SK-N-SH (cell line): ENCODE measurements at regions not wholly inside any gene's neighbourhood (a gene's known extent, or its start where the extent isn't known, plus 50 kb on each side); places are given as distances from the start of the nearest gene placed in this dataset.

ENCODE experiments used
- CTCF ChIA-PET: fragments of 300-600, 350-600 bp; formaldehyde crosslinking; extraction: SDS; loops from one replicate; lab custom pipeline; 2021; lab: Yijun Ruan, JAX
- POLR2A ChIA-PET: fragments of 350-600 bp; sonication (Branson Sonifier 250); formaldehyde crosslinking; extraction: SDS; loops from one replicate; lab custom pipeline; 2020; ENCODE audit warnings: antibody characterized with exemption, inconsistent platforms; lab: Yijun Ruan, JAX
- DNase-seq: peaks from one replicate; pipeline ENCODE4 v3.0.0; 2012
- H2AFZ ChIP-seq: fragments of 200-600 bp; sonication (generic); 2 replicates; pipeline ENCODE4 v1.8.1; 2016; ENCODE audit warnings: antibody characterized with exemption, mild to moderate bottlenecking, low read depth
- H3F3A ChIP-seq: fragments of 200-600 bp; sonication (generic); replicated peaks from 2 replicates; pipeline ENCODE3; 2016; ENCODE audit warnings: antibody characterized with exemption, mild to moderate bottlenecking; ENCODE audit not compliant: insufficient read depth
- H3K27ac ChIP-seq, 2 experiments: fragments of 200-500 bp in 1 of 2; fragments of 200-600 bp in 1 of 2; sonication (Bioruptor generic) in 1 of 2; sonication (generic), shearing (Covaris generic) in 1 of 2; 2 replicates each; pipeline versions ENCODE4 v1.5.1 to v1.6.1; 2014 to 2016; ENCODE audit warnings: low read depth in 2 of 2, inconsistent platforms in 1 of 2, low read length in 1 of 2, mild to moderate bottlenecking in 1 of 2, mixed read lengths in 1 of 2
- H3K27me3 ChIP-seq: fragments of 200-600 bp; sonication (generic), shearing (Covaris generic); 2 replicates; pipeline ENCODE4 v1.6.1; 2016; ENCODE audit warnings: mixed run types; ENCODE audit not compliant: insufficient read depth
- H3K36me3 ChIP-seq, 2 experiments: fragments of 200-500 bp in 1 of 2; fragments of 200-600 bp in 1 of 2; sonication (Bioruptor generic) in 1 of 2; sonication (generic) in 1 of 2; replicated peaks in 1 of 2; 2 replicates each; pipeline versions ENCODE3 to v1.5.1; 2014 to 2016; ENCODE audit warnings: low read length in 1 of 2, mild to moderate bottlenecking in 1 of 2; ENCODE audit not compliant: insufficient read depth in 2 of 2, control insufficient read depth in 1 of 2
- H3K4me1 ChIP-seq, 2 experiments: fragments of 200-500 bp in 1 of 2; fragments of 200-600 bp in 1 of 2; sonication (Bioruptor generic) in 1 of 2; sonication (generic), shearing (Covaris generic) in 1 of 2; 2 replicates each; pipeline versions ENCODE4 v1.5.1 to v1.6.1; 2014 to 2016; ENCODE audit warnings: low read depth in 1 of 2, low read length in 1 of 2, mixed run types in 1 of 2; ENCODE audit not compliant: insufficient read depth in 2 of 2, control insufficient read depth in 1 of 2
- H3K4me2 ChIP-seq: fragments of 200-600 bp; sonication (generic), shearing (Covaris generic); 2 replicates; pipeline ENCODE4 v1.6.1; 2017; ENCODE audit warnings: mixed run types
- H3K4me3 ChIP-seq, 2 experiments: fragments of 200-500 bp in 1 of 2; fragments of 200-600 bp in 1 of 2; sonication (Bioruptor generic) in 1 of 2; sonication (generic), shearing (Covaris generic) in 1 of 2; 2 replicates each; pipeline versions ENCODE4 v1.5.1 to v1.8.1; 2014 to 2016; ENCODE audit warnings: low read depth in 2 of 2, inconsistent platforms in 1 of 2, low read length in 1 of 2, mild to moderate bottlenecking in 1 of 2, mixed read lengths in 1 of 2, moderate library complexity in 1 of 2
- H3K79me2 ChIP-seq: fragments of 200-600 bp; sonication (generic); 2 replicates; pipeline ENCODE4 v1.8.1; 2017; ENCODE audit warnings: mild to moderate bottlenecking; ENCODE audit not compliant: insufficient read depth
- H3K9ac ChIP-seq: fragments of 200-600 bp; sonication (generic); 2 replicates; pipeline ENCODE4 v1.6.1; 2017; ENCODE audit warnings: mixed run types
- H3K9me2 ChIP-seq: fragments of 200-600 bp; sonication (generic); 2 replicates; pipeline ENCODE4 v1.6.1; 2017; ENCODE audit warnings: mixed run types
- H3K9me3 ChIP-seq: fragments of 200-600 bp; sonication (generic); 2 replicates; pipeline ENCODE4 v1.6.1; 2017; ENCODE audit warnings: mixed run types, mild to moderate bottlenecking, moderate library complexity
- H4K20me1 ChIP-seq: fragments of 200-600 bp; sonication (generic); 2 replicates; pipeline ENCODE4 v1.6.1; 2017; ENCODE audit warnings: mild to moderate bottlenecking, mixed run types; ENCODE audit not compliant: insufficient read depth
- ELF1 ChIP-seq: IDR thresholded peaks from 2 replicates; pipeline ENCODE4 v1.4.0; 2012
- EP300 ChIP-seq, 2 experiments: IDR thresholded peaks; 2 replicates each; pipeline versions ENCODE4 v1.4.0 to v1.6.1; 2012; ENCODE audit warnings: borderline replicate concordance in 1 of 2, low read depth in 1 of 2, low read length in 1 of 2
- EZH2phosphoT487 ChIP-seq: fragments of 200-600 bp; sonication (generic); IDR thresholded peaks from 2 replicates; pipeline ENCODE4 v1.6.1; 2017; ENCODE audit warnings: low read depth, mixed run types, mild to moderate bottlenecking, antibody characterized with exemption, moderate library complexity, borderline replicate concordance
- FOXJ3 ChIP-seq: sonication (generic); formaldehyde crosslinking; IDR thresholded peaks from 2 replicates; pipeline ENCODE4 v1.5.1; 2020; ENCODE audit warnings: mild to moderate bottlenecking, missing genetic modification reagents
- FOXM1 ChIP-seq: IDR thresholded peaks from 2 replicates; pipeline ENCODE4 v1.4.0; 2012; ENCODE audit warnings: low read depth, mild to moderate bottlenecking
- GABPA ChIP-seq: IDR thresholded peaks from 2 replicates; pipeline ENCODE4 v1.4.0; 2012; ENCODE audit warnings: low read depth, mild to moderate bottlenecking
- NRF1 ChIP-seq: IDR thresholded peaks from 2 replicates; pipeline ENCODE4 v1.6.1; 2012; ENCODE audit warnings: low read depth, mild to moderate bottlenecking, low read length
- POLR2AphosphoS5 ChIP-seq: IDR thresholded peaks from 2 replicates; pipeline ENCODE4 v1.6.1; 2012; ENCODE audit warnings: low read depth, low read length
- RCOR1 ChIP-seq: fragments of 150-350 bp; IDR thresholded peaks from 2 replicates; pipeline ENCODE4 v1.6.1; 2017; ENCODE audit warnings: antibody characterized with exemption, low read length
- RXRA ChIP-seq: IDR thresholded peaks from 2 replicates; pipeline ENCODE4 v1.4.0; 2012; ENCODE audit warnings: low read depth, mild to moderate bottlenecking, borderline replicate concordance
- SIN3A ChIP-seq: IDR thresholded peaks from 2 replicates; pipeline ENCODE4 v1.6.1; 2012; ENCODE audit warnings: low read depth, mild to moderate bottlenecking, low read length, moderate library complexity, borderline replicate concordance
- SMC3 ChIP-seq: IDR thresholded peaks from 2 replicates; pipeline ENCODE4 v1.6.1; 2012; ENCODE audit warnings: low read depth, low read length, improper control_type of control experiment
- TAF1 ChIP-seq: IDR thresholded peaks from 2 replicates; pipeline ENCODE4 v1.6.1; 2012; ENCODE audit warnings: low read depth, mild to moderate bottlenecking, low read length, moderate library complexity, borderline replicate concordance
- WGBS: methylation state at CpG from one replicate; pipeline ENCODE4 v1.1.6; 2017; ENCODE audit warnings: low lambda C conversion rate; 5-methylcytosine and 5-hydroxymethylcytosine counted together
- TF ChIP-seq, protein P1 (sequence below): IDR thresholded peaks from 2 replicates; pipeline ENCODE4; 2012
- TF ChIP-seq, protein P2 (sequence below): fragments of 150-350 bp; IDR thresholded peaks from 2 replicates; pipeline ENCODE4 v1.6.1; 2016; ENCODE audit warnings: mild to moderate bottlenecking, low read depth, low read length
- TF ChIP-seq, protein P3 (sequence below): IDR thresholded peaks from 2 replicates; pipeline ENCODE4 v1.6.1; 2012; ENCODE audit warnings: mild to moderate bottlenecking, low read depth, low read length, moderate library complexity

DNA sequence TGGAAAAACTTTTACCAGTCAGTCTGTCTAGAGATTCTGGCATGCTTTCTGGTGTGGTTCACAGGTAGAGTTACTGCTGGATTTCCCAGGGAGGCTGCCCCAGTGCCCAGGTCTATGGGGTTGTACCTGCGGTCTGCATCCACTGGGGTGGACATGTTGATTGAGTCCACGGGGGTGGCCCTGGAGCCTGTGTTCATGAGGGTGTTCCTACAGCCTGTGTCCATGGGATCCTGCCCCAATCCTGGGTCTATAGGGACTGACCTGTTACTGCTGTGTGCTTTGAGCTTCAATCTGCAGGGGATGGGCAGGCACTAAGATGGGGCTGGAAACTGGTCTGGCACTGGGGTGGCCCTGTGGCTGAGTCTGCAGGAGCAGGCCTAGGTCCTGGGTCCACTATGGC, 54.5 kb upstream of the PRPS1L1 start:
- Histone ChIP-seq H3F3A (no peaks in the 10 kb centered on the region), H3K4me2 (no peak overlapping the region), H3K9ac (no peak overlapping the region), H3K9me3 (no peaks in the 10 kb centered on the region), H3K4me1 (peaks cover 0 to 8% of the 10 kb centered on the region in 2 experiments; a peak in 1 of 4 replicates), H3K27me3 (peaks cover 24% of the 10 kb centered on the region), H3K4me3 (no peak overlapping the region; a peak in 1 of 4 replicates), H3K27ac (no peak overlapping the region)
- DNase-seq, result no peak
- CTCF ChIA-PET, result no interaction called here
- TF ChIP-seq FOXJ3 (CRISPR knock-in tag), result no peak
- TF ChIP-seq RXRA, result no peak
- TF ChIP-seq POLR2AphosphoS5, result no peak
- no peak for TF ChIP-seq GABPA
- TF ChIP-seq, protein P1, sequence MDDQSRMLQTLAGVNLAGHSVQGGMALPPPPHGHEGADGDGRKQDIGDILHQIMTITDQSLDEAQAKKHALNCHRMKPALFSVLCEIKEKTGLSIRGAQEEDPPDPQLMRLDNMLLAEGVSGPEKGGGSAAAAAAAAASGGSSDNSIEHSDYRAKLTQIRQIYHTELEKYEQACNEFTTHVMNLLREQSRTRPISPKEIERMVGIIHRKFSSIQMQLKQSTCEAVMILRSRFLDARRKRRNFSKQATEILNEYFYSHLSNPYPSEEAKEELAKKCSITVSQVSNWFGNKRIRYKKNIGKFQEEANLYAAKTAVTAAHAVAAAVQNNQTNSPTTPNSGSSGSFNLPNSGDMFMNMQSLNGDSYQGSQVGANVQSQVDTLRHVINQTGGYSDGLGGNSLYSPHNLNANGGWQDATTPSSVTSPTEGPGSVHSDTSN, result no peak
- TF ChIP-seq TAF1, result no peak
- no peak for TF ChIP-seq ELF1
- TF ChIP-seq, protein P2, sequence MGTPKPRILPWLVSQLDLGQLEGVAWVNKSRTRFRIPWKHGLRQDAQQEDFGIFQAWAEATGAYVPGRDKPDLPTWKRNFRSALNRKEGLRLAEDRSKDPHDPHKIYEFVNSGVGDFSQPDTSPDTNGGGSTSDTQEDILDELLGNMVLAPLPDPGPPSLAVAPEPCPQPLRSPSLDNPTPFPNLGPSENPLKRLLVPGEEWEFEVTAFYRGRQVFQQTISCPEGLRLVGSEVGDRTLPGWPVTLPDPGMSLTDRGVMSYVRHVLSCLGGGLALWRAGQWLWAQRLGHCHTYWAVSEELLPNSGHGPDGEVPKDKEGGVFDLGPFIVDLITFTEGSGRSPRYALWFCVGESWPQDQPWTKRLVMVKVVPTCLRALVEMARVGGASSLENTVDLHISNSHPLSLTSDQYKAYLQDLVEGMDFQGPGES, result no peak
- no peak for TF ChIP-seq NRF1
- TF ChIP-seq, protein P3, sequence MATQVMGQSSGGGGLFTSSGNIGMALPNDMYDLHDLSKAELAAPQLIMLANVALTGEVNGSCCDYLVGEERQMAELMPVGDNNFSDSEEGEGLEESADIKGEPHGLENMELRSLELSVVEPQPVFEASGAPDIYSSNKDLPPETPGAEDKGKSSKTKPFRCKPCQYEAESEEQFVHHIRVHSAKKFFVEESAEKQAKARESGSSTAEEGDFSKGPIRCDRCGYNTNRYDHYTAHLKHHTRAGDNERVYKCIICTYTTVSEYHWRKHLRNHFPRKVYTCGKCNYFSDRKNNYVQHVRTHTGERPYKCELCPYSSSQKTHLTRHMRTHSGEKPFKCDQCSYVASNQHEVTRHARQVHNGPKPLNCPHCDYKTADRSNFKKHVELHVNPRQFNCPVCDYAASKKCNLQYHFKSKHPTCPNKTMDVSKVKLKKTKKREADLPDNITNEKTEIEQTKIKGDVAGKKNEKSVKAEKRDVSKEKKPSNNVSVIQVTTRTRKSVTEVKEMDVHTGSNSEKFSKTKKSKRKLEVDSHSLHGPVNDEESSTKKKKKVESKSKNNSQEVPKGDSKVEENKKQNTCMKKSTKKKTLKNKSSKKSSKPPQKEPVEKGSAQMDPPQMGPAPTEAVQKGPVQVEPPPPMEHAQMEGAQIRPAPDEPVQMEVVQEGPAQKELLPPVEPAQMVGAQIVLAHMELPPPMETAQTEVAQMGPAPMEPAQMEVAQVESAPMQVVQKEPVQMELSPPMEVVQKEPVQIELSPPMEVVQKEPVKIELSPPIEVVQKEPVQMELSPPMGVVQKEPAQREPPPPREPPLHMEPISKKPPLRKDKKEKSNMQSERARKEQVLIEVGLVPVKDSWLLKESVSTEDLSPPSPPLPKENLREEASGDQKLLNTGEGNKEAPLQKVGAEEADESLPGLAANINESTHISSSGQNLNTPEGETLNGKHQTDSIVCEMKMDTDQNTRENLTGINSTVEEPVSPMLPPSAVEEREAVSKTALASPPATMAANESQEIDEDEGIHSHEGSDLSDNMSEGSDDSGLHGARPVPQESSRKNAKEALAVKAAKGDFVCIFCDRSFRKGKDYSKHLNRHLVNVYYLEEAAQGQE, result no peak
- no peak for TF ChIP-seq FOXM1
- TF ChIP-seq SIN3A, result no peak
- TF ChIP-seq EP300 (IDR thresholded peaks at IDR 0.05; ENCODE audit: borderline replicate concordance in 1 of 2, low read depth in 1 of 2, low read length in 1 of 2), result no peak
- TF ChIP-seq RCOR1, result no peak
- no peak for TF ChIP-seq SMC3
- no peak for TF ChIP-seq EZH2phosphoT487
- TF ChIP-seq, all 33 proteins: peak for 0
- no peak overlapping the region for H2AFZ ChIP-seq
- 0% methylated on average over 2 of the region's 2 CpGs for WGBS
- no peaks in the 10 kb centered on the region for H4K20me1 ChIP-seq
- H3K9me2 ChIP-seq, result no peaks in the 10 kb centered on the region; the same call in 1 of the 2 replicates
- H3K36me3 ChIP-seq, result no peaks in the 10 kb centered on the region
- POLR2A ChIA-PET, result no interaction called here
- H3K79me2 ChIP-seq, result no peaks in the 10 kb centered on the region
